DOHH2 (cell line): ENCODE measurements at regions not wholly inside any gene's neighbourhood (a gene's known extent, or its start where the extent isn't known, plus 50 kb on each side); places are given as distances from the start of the nearest gene placed in this dataset.

Experiments used
- H3F3A ChIP-seq: fragments of 200-600 bp; sonication (generic), shearing (Covaris generic); 2 replicates; pipeline ENCODE4 v1.6.0; 2016; ENCODE audit warnings: antibody characterized with exemption, mild to moderate bottlenecking; ENCODE audit not compliant: control insufficient read depth, insufficient read depth
- H3K27ac ChIP-seq: fragments of 200-600 bp; sonication (generic); 2 replicates; pipeline ENCODE4 v1.5.1; 2014; ENCODE audit warnings: low read depth, mild to moderate bottlenecking, low read length, moderate library complexity
- H3K27me3 ChIP-seq: fragments of 200-600 bp; sonication (generic); 2 replicates; pipeline ENCODE4 v1.6.1; 2014; ENCODE audit warnings: mild to moderate bottlenecking, low read length, mixed read lengths; ENCODE audit not compliant: control insufficient read depth
- H3K36me3 ChIP-seq: fragments of 200-600 bp; sonication (generic); 2 replicates; pipeline ENCODE4 v1.6.1; 2014; ENCODE audit warnings: mild to moderate bottlenecking, low read length, moderate library complexity, mixed read lengths; ENCODE audit not compliant: control insufficient read depth
- H3K4me1 ChIP-seq: fragments of 200-600 bp; sonication (generic); 2 replicates; pipeline ENCODE4 v1.6.1; 2014; ENCODE audit warnings: mild to moderate bottlenecking, low read length, mixed read lengths; ENCODE audit not compliant: control insufficient read depth
- H3K4me2 ChIP-seq: fragments of 200-600 bp; sonication (generic); 2 replicates; pipeline ENCODE4 v1.6.0; 2014; ENCODE audit warnings: mild to moderate bottlenecking, low read length, moderate library complexity
- H3K4me3 ChIP-seq: fragments of 200-600 bp; sonication (generic); 2 replicates; pipeline ENCODE4 v1.5.1; 2014; ENCODE audit warnings: mild to moderate bottlenecking, low read length, mixed read lengths
- H3K79me2 ChIP-seq: fragments of 200-600 bp; sonication (generic); 2 replicates; pipeline ENCODE4 v1.6.1; 2014; ENCODE audit warnings: mild to moderate bottlenecking, low read length, mixed read lengths; ENCODE audit not compliant: control insufficient read depth
- H3K9me2 ChIP-seq: fragments of 200-600 bp; sonication (generic); replicated peaks from 2 replicates; pipeline ENCODE4 v1.6.1; 2014; ENCODE audit warnings: mild to moderate bottlenecking, low read length, mixed read lengths; ENCODE audit not compliant: control insufficient read depth
- H3K9me3 ChIP-seq: fragments of 200-600 bp; sonication (generic); 2 replicates; pipeline ENCODE4 v1.6.1; 2014; ENCODE audit warnings: antibody characterized with exemption, low read length, mixed read lengths; ENCODE audit not compliant: control insufficient read depth, insufficient read depth
- H4K20me1 ChIP-seq: fragments of 200-600 bp; sonication (generic); 2 replicates; pipeline ENCODE4 v1.6.0; 2014; ENCODE audit warnings: low read depth, mild to moderate bottlenecking, antibody characterized with exemption, low read length, moderate library complexity; ENCODE audit not compliant: control insufficient read depth, insufficient read depth
- EZH2phosphoT487 ChIP-seq: fragments of 200-600 bp; sonication (generic); IDR thresholded peaks from 2 replicates; pipeline ENCODE4 v1.6.1; 2017; ENCODE audit warnings: borderline replicate concordance, mild to moderate bottlenecking, antibody characterized with exemption, low read length, moderate library complexity, mixed read lengths
- TF ChIP-seq, protein P1 (sequence below): fragments of 200-600 bp; sonication (generic); IDR thresholded peaks from one replicate; pipeline ENCODE4 v1.5.1; 2014; ENCODE audit warnings: antibody characterized with exemption, mild to moderate bottlenecking, low read depth, low read length; ENCODE audit not compliant: poor library complexity, severe bottlenecking

DNA sequence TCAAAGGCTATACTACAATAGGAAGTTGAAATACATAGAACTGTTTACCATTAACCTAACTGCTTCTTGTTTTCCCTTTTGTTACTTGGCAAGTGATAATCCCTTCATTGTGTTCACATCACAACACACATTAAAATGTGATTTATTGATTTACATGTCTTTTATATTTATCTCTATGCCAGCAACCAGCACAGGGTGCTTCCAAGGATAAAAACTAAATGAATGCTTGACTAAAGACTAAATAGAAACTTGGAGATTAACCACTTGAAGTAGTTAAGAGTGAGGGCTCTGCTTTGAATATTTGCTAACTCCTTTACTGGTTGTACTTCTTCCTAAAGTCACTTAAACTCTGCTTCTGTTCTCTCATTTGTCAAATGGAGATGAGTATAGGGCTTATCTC lies 1730.6 kb downstream of the EFNA5 start:
- Histone ChIP-seq H3K27me3 (no peaks in the 10 kb centered on the region), H3K9me3 (no peaks in the 10 kb centered on the region), H3K36me3 (no peaks in the 10 kb centered on the region), H3K79me2 (no peaks in the 10 kb centered on the region), H3K4me1 (no peaks in the 10 kb centered on the region), H3K4me3 (no peak overlapping the region), H3K27ac (no peak overlapping the region), H4K20me1 (no peaks in the 10 kb centered on the region), H3K4me2 (no peak overlapping the region), H3K9me2 (no peaks in the 10 kb centered on the region; the same call in 1 of the 2 replicates), H3F3A (no peaks in the 10 kb centered on the region)
- no peak for TF ChIP-seq EZH2phosphoT487
- TF ChIP-seq, protein P1, sequence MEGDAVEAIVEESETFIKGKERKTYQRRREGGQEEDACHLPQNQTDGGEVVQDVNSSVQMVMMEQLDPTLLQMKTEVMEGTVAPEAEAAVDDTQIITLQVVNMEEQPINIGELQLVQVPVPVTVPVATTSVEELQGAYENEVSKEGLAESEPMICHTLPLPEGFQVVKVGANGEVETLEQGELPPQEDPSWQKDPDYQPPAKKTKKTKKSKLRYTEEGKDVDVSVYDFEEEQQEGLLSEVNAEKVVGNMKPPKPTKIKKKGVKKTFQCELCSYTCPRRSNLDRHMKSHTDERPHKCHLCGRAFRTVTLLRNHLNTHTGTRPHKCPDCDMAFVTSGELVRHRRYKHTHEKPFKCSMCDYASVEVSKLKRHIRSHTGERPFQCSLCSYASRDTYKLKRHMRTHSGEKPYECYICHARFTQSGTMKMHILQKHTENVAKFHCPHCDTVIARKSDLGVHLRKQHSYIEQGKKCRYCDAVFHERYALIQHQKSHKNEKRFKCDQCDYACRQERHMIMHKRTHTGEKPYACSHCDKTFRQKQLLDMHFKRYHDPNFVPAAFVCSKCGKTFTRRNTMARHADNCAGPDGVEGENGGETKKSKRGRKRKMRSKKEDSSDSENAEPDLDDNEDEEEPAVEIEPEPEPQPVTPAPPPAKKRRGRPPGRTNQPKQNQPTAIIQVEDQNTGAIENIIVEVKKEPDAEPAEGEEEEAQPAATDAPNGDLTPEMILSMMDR = no peak

DNA sequence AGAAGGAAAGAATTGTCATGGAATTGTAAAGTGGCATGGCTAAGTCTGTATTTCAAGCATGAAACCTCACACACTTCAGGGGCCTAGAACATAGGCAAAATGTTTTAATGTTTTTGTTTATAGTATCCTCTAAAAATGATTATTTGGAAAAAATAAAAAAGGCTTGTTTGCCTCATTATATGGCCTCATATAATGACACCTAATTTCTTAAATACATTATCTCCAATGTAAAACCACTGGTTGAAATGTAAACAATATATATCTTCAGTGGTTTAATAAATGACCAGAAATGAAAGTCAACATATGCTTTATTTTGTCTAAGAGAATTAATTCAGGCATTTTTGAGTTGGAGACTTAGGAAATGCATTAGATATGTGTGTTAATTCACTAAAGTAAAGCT lies 1736.6 kb downstream of the EFNA5 start:
- Histone ChIP-seq H3K27ac (no peak overlapping the region), H4K20me1 (no peaks in the 10 kb centered on the region), H3K4me1 (no peaks in the 10 kb centered on the region), H3K36me3 (no peaks in the 10 kb centered on the region), H3K4me3 (no peak overlapping the region), H3K27me3 (no peaks in the 10 kb centered on the region), H3K79me2 (no peaks in the 10 kb centered on the region), H3K9me3 (no peaks in the 10 kb centered on the region), H3K4me2 (no peak overlapping the region), H3F3A (no peaks in the 10 kb centered on the region), H3K9me2 (no peaks in the 10 kb centered on the region)
- TF ChIP-seq EZH2phosphoT487 = no peak
- TF ChIP-seq, protein P1 = no peak

DNA sequence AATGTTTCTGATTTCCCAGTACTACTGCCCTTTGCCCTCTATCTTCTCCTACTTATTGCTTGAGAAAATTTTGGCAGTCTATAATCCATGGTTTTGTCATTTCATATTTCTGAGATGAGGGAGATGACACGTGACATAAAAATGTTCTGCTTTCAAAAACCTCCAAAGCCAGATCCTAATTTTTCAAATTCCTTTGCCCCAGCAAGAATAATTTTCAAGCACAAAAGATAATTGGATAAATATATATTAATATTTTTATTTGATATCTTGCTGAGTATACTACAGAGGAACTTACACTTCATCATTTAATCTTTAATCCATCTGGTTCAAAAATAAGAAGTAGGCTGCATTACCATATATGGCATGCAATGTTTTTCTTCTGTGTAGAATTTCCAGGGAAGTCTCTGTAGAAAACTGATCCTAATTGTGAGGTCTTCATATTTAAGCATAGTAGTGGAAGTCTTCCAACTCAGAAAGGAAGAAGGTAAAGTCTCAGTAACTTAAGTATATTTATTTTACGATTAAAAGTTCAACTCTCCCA lies 1738.8 kb downstream of the EFNA5 start:
- Histone ChIP-seq H3K4me1 (no peaks in the 10 kb centered on the region), H3K4me2 (no peak overlapping the region), H4K20me1 (no peaks in the 10 kb centered on the region), H3K36me3 (no peaks in the 10 kb centered on the region), H3F3A (no peaks in the 10 kb centered on the region), H3K9me2 (no peaks in the 10 kb centered on the region), H3K27me3 (no peaks in the 10 kb centered on the region), H3K9me3 (no peaks in the 10 kb centered on the region), H3K79me2 (no peaks in the 10 kb centered on the region), H3K27ac (no peak overlapping the region), H3K4me3 (no peak overlapping the region)
- TF ChIP-seq, protein P1 = no peak
- no peak for TF ChIP-seq EZH2phosphoT487
